Mesenchymal stem cell (in vitro differentiated cells and primary cell): ENCODE measurements at regions not wholly inside any gene's neighbourhood (a gene's known extent, or its start where the extent isn't known, plus 50 kb on each side); places are given as distances from the start of the nearest gene placed in this dataset.

ENCODE experiments used
- DNase-seq: peaks from one replicate; pipeline ENCODE4 v3.0.0-alpha.2; 2013
- H2AFZ ChIP-seq: one replicate; pipeline ENCODE4 v1.6.1; 2013; ENCODE audit warnings: low read depth, mild to moderate bottlenecking, control low read depth, inconsistent platforms, low read length, moderate library complexity
- H2AK5ac ChIP-seq: 2 replicates; pipeline ENCODE4 v1.6.1; 2013; ENCODE audit warnings: low read length, moderate library complexity, mild to moderate bottlenecking, inconsistent platforms; ENCODE audit not compliant: severe bottlenecking
- H2BK120ac ChIP-seq: one replicate; pipeline ENCODE4 v1.6.1; 2013; ENCODE audit warnings: low read depth, mild to moderate bottlenecking, inconsistent platforms, low read length, moderate library complexity
- H2BK12ac ChIP-seq, 2 experiments: one replicate each; pipeline ENCODE4 v1.6.1; 2013; ENCODE audit warnings: inconsistent platforms in 2 of 2, low read length in 2 of 2, mild to moderate bottlenecking in 2 of 2, moderate library complexity in 2 of 2, control low read depth in 1 of 2
- H2BK15ac ChIP-seq: one replicate; pipeline ENCODE4 v1.6.1; 2013; ENCODE audit warnings: mild to moderate bottlenecking, low read depth, inconsistent platforms; ENCODE audit not compliant: poor library complexity, severe bottlenecking
- H2BK5ac ChIP-seq: 2 replicates; pipeline ENCODE4 v1.6.1; 2013; ENCODE audit warnings: low read depth, mild to moderate bottlenecking, low read length, control low read depth, inconsistent platforms; ENCODE audit not compliant: poor library complexity, severe bottlenecking
- H3K14ac ChIP-seq, 2 experiments: one replicate each; pipeline ENCODE4 v1.6.1; 2013; ENCODE audit warnings: inconsistent platforms in 2 of 2, low read length in 2 of 2, control low read depth in 1 of 2, mild to moderate bottlenecking in 1 of 2, moderate library complexity in 1 of 2
- H3K18ac ChIP-seq, 2 experiments: one replicate each; pipeline ENCODE4 v1.6.1; 2013; ENCODE audit warnings: inconsistent platforms in 2 of 2, low read length in 2 of 2, control low read depth in 1 of 2, low read depth in 1 of 2, mild to moderate bottlenecking in 1 of 2
- H3K23ac ChIP-seq, 2 experiments: one replicate each; pipeline ENCODE4 v1.6.1; 2013; ENCODE audit warnings: inconsistent platforms in 2 of 2, low read length in 2 of 2, mild to moderate bottlenecking in 2 of 2, moderate library complexity in 2 of 2, control low read depth in 1 of 2
- H3K27ac ChIP-seq: 2 replicates; pipeline ENCODE4 v1.5.1; 2013; ENCODE audit warnings: mild to moderate bottlenecking, moderate library complexity, low read length, control low read depth, inconsistent platforms; ENCODE audit not compliant: poor library complexity, severe bottlenecking
- H3K27me3 ChIP-seq, 2 experiments: 2 replicates each; pipeline versions ENCODE4 v1.6.1 to v1.7.0; 2013; ENCODE audit warnings: low read length in 2 of 2, mild to moderate bottlenecking in 2 of 2, moderate library complexity in 2 of 2, control low read depth in 1 of 2, inconsistent platforms in 1 of 2; ENCODE audit not compliant: control insufficient read depth in 1 of 2, insufficient read depth in 1 of 2
- H3K36me3 ChIP-seq, 2 experiments: 2 replicates each; pipeline versions ENCODE4 v1.6.1 to v1.7.0; 2013; ENCODE audit warnings: low read length in 2 of 2, control low read depth in 1 of 2, inconsistent platforms in 1 of 2, low read depth in 1 of 2, mild to moderate bottlenecking in 1 of 2; ENCODE audit not compliant: insufficient read depth in 2 of 2, control insufficient read depth in 1 of 2
- H3K4ac ChIP-seq, 2 experiments: one replicate each; pipeline ENCODE4 v1.6.1; 2013; ENCODE audit warnings: inconsistent platforms in 2 of 2, low read length in 2 of 2, mild to moderate bottlenecking in 2 of 2, moderate library complexity in 2 of 2, control low read depth in 1 of 2, low read depth in 1 of 2
- H3K4me1 ChIP-seq: 2 replicates; pipeline ENCODE4 v1.6.1; 2013; ENCODE audit warnings: low read depth, low read length, control low read depth; ENCODE audit not compliant: control insufficient read depth, insufficient read depth
- H3K4me2 ChIP-seq: 2 replicates; pipeline ENCODE4 v1.6.1; 2013; ENCODE audit warnings: low read length, mild to moderate bottlenecking, inconsistent platforms; ENCODE audit not compliant: poor library complexity, severe bottlenecking
- H3K4me3 ChIP-seq, 2 experiments: 2 replicates each; pipeline versions ENCODE4 v1.5.1 to v1.7.0; 2013; ENCODE audit warnings: low read length in 2 of 2, mild to moderate bottlenecking in 2 of 2, control low read depth in 1 of 2, low read depth in 1 of 2; ENCODE audit not compliant: insufficient read depth in 1 of 2
- H3K79me1 ChIP-seq: replicated peaks from 2 replicates; pipeline ENCODE4 v1.6.1; 2013; ENCODE audit warnings: mild to moderate bottlenecking, control low read depth, low read length, inconsistent platforms; ENCODE audit not compliant: poor library complexity, severe bottlenecking
- H3K9ac ChIP-seq: 2 replicates; pipeline ENCODE4 v1.7.0; 2013; ENCODE audit warnings: mild to moderate bottlenecking, low read length, moderate library complexity
- H3K9me3 ChIP-seq: 2 replicates; pipeline ENCODE4 v1.7.0; 2013; ENCODE audit warnings: mild to moderate bottlenecking, low read length; ENCODE audit not compliant: control insufficient read depth
- H4K8ac ChIP-seq: one replicate; pipeline ENCODE4 v1.6.1; 2013; ENCODE audit warnings: inconsistent platforms, mild to moderate bottlenecking, low read length, moderate library complexity
- H4K91ac ChIP-seq: one replicate; pipeline ENCODE4 v1.6.1; 2013; ENCODE audit warnings: mild to moderate bottlenecking, low read length, inconsistent platforms
- WGBS: methylation state at CpG from one replicate; pipeline ENCODE4 v1.1.7; 2013; ENCODE audit warnings: mixed read lengths; 5-methylcytosine and 5-hydroxymethylcytosine counted together

DNA sequence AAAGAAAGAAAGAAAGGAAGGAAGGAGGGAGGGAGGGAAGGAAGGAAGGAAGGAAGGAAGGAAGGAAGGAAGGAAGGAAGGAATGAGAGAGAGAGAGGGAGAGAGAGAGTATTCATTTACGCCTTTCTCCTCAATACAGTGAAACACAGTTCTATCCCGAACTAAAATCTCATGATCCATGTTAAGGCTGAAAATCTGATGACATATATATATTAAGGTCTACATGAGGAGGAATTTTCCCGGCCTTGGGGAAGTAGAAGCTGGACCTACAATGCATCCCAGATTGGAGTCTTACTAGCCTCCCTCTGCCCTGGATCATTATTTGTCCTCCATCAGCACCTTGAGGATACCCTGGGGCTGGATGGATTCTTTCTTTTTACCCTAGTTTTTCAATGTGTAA is 95.1 kb upstream of the DAPK1 start:
- Histone ChIP-seq H2BK120ac (no peak overlapping the region), H3K79me1 (no peaks in the 10 kb centered on the region), H3K4me3 (no peak overlapping the region), H2AFZ (no peak overlapping the region), H3K4me2 (no peak overlapping the region), H3K36me3 (no peaks in the 10 kb centered on the region), H3K14ac (no peak overlapping the region), H3K23ac (no peak overlapping the region), H3K9me3 (no peaks in the 10 kb centered on the region), H3K27me3 (peaks cover 0 to 5% of the 10 kb centered on the region in 2 experiments), H3K4ac (no peak overlapping the region), H2BK12ac (no peak overlapping the region), H2AK5ac (peak overlapping the region; percentile 76), H4K91ac (no peak overlapping the region), H2BK15ac (no peak overlapping the region), H4K8ac (no peak overlapping the region), H3K9ac (no peak overlapping the region), H3K18ac (no peak overlapping the region), H3K4me1 (peaks cover 8% of the 10 kb centered on the region), H3K27ac (no peak overlapping the region), H2BK5ac (no peak overlapping the region)
- no peak for DNase-seq
- no CpG with 5 or more reads among the region's 3 CpGs for WGBS

DNA sequence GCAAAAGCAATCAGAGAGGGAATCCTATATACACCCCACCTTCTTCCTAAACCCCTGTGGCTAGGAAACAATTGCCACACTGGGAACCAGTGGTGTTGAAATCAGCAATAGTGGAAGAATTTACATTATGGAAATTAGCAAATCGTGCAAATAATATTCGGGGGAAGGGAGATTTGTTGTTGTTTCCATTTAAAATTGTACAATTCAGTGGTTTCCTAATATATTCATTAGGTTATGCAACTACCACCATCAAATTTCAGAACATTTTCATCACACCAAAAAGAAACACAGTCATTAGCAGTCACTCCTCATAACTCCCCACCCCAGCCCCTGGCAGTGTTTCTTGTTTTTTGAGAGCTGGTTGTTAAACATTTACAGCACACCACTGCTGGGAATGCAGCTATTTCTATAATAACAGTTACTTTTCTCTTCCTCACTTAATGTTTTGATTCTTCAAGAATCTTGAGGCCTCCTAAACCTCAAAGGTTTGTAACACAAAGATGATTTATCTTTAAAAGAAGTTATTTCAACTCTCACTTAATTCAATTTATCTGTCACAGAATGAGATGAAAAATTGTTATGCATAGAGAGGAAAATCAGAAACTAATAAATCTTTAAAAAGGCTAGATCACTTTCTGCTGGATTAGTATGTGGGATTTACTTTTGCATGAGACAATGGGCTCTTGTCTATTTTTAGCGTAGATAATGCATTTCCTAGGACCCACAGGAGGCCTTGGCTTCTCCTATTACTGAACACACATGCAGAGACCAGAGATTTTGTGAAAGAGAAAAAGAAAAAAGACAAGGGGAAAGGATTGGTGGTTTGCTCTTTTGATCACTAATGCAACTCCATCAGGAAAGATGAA is 91.8 kb upstream of the DAPK1 start:
- no peak overlapping the region for H3K4ac ChIP-seq
- no peak overlapping the region for H2BK12ac ChIP-seq
- no peak overlapping the region for H3K23ac ChIP-seq
- H3K18ac ChIP-seq: no peak overlapping the region
- H3K27me3 ChIP-seq: peaks cover 0 to 5% of the 10 kb centered on the region in 2 experiments
- no peak overlapping the region for H2AFZ ChIP-seq
- H3K79me1 ChIP-seq: no peaks in the 10 kb centered on the region
- H2BK15ac ChIP-seq: no peak overlapping the region
- H3K36me3 ChIP-seq: no peaks in the 10 kb centered on the region
- H4K91ac ChIP-seq: no peak overlapping the region
- no peak overlapping the region for H4K8ac ChIP-seq
- no peak overlapping the region for H3K4me2 ChIP-seq
- peak overlapping the region; percentile 39 for H2BK5ac ChIP-seq
- H2BK120ac ChIP-seq: no peak overlapping the region
- H3K9ac ChIP-seq: no peak overlapping the region
- peaks cover 12% of the 10 kb centered on the region for H3K4me1 ChIP-seq
- no peaks in the 10 kb centered on the region for H3K9me3 ChIP-seq
- no peak overlapping the region for H2AK5ac ChIP-seq
- DNase-seq: no peak
- 83% methylated on average over 1 of the region's 3 CpGs for WGBS
- H3K14ac ChIP-seq: no peak overlapping the region
- peak overlapping the region; percentile 82 for H3K27ac ChIP-seq
- H3K4me3 ChIP-seq: no peak overlapping the region

DNA sequence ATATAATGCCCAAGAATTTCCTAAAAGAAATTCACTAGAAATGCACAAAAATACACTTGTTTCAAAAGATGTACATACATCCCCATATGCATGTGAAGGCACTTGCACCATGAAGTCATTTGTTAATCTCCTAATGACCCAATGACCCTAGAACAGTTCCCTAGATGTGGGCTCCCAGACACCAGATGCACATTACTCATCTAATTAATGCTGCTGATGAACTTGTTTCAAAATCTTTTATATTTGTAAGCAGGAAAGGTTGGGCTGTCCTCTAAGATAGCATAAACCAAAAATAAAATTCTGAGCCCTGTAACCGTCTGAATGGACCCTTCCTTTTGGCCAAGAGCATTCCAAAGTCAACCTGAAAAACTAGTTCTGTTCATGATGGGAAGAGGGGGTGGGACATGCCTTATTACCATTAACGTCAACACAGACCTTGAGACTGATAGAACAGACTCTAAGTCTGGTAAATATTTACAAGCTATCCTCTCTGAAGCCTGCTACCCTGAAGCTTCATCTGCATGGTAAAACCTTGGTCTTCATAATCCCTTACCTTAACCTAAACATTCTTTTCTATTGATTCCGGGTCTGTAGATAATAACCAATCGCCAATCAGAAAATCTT is 91.0 kb upstream of the DAPK1 start:
- 71% methylated on average over 3 of the region's 4 CpGs for WGBS
- no peak overlapping the region for H3K4me3 ChIP-seq

More for the DNA sequence above, 91.0 kb upstream of the DAPK1 start:
- peaks cover 9% of the 10 kb centered on the region for H3K4me1 ChIP-seq
- no peak overlapping the region for H4K91ac ChIP-seq
- H2BK120ac ChIP-seq: no peak overlapping the region
- H3K14ac ChIP-seq: no peak overlapping the region
- no peak overlapping the region for H4K8ac ChIP-seq
- H3K27me3 ChIP-seq: peaks cover 0 to 5% of the 10 kb centered on the region in 2 experiments
- H3K9ac ChIP-seq: no peak overlapping the region
- H3K4ac ChIP-seq: no peak overlapping the region
- H2BK12ac ChIP-seq: no peak overlapping the region
- no peak overlapping the region for H2AFZ ChIP-seq
- no peak for DNase-seq
- peak overlapping the region; percentile 82 for H3K27ac ChIP-seq
- H3K18ac ChIP-seq: no peak overlapping the region
- no peak overlapping the region for H2BK5ac ChIP-seq
- H3K4me2 ChIP-seq: no peak overlapping the region
- no peaks in the 10 kb centered on the region for H3K36me3 ChIP-seq
- H2AK5ac ChIP-seq: no peak overlapping the region
- H3K23ac ChIP-seq: no peak overlapping the region
- H3K79me1 ChIP-seq: no peaks in the 10 kb centered on the region
- H3K9me3 ChIP-seq: no peaks in the 10 kb centered on the region
- no peak overlapping the region for H2BK15ac ChIP-seq
